HG02973 (cell line): ENCODE measurements at regions not wholly inside any gene's neighbourhood (a gene's known extent, or its start where the extent isn't known, plus 50 kb on each side); places are given as distances from the start of the nearest gene placed in this dataset.

Source experiments
- ATAC-seq: cut with Tn5 transposase; IDR thresholded peaks from one replicate; pipeline ENCODE4 v1.9.1; 2021; ENCODE audit warnings: moderate library complexity; ENCODE audit not compliant: unreplicated experiment

GRCh38 chr22:48369789-48370507 lies 1457.7 kb downstream of the BRD1 start:
- ATAC-seq, result no peak

- no peak for ATAC-seq
These were observed 1458.6 kb downstream of the BRD1 start for GRCh38 chr22:48368975-48369525.

- no peak for ATAC-seq
These were observed 1459.9 kb downstream of the BRD1 start for GRCh38 chr22:48367731-48368130.

GRCh38 chr22:48366591-48366990 lies 1461.1 kb downstream of the BRD1 start:
- ATAC-seq, result no peak

GRCh38 chr22:48366056-48366455 lies 1461.6 kb downstream of the BRD1 start:
- ATAC-seq, result no peak

GRCh38 chr22:48365386-48365785 lies 1462.3 kb downstream of the BRD1 start:
- ATAC-seq, result no peak

GRCh38 chr22:48362721-48363404 lies 1464.8 kb downstream of the BRD1 start:
- ATAC-seq, result no peak

GRCh38 chr22:48361099-48361639 lies 1466.5 kb downstream of the BRD1 start:
- ATAC-seq, result no peak

- ATAC-seq, result no peak
These were observed 1468.1 kb downstream of the BRD1 start for GRCh38 chr22:48359613-48359965.

- no peak for ATAC-seq
These were observed 1468.6 kb downstream of the BRD1 start for GRCh38 chr22:48358886-48359612.

GRCh38 chr22:48357961-48358360 lies 1469.7 kb downstream of the BRD1 start:
- no peak for ATAC-seq

- ATAC-seq, result no peak
These were observed 1470.5 kb downstream of the BRD1 start for GRCh38 chr22:48357196-48357595.

- ATAC-seq, result no peak
These were observed 1470.9 kb downstream of the BRD1 start for GRCh38 chr22:48356731-48357130.

- ATAC-seq, result no peak
These were observed 1473.6 kb downstream of the BRD1 start for GRCh38 chr22:48354096-48354495.

- ATAC-seq, result no peak
These were observed 1474.3 kb downstream of the BRD1 start for GRCh38 chr22:48353116-48353947.

- no peak for ATAC-seq
These were observed 1475.4 kb downstream of the BRD1 start for GRCh38 chr22:48352086-48352911.

GRCh38 chr22:48351376-48352085 lies 1476.1 kb downstream of the BRD1 start:
- no peak for ATAC-seq

- no peak for ATAC-seq
These were observed 1477.2 kb downstream of the BRD1 start for GRCh38 chr22:48350456-48350855.

- ATAC-seq, result no peak
These were observed 1478.8 kb downstream of the BRD1 start for GRCh38 chr22:48348855-48349254.
